ENCODE measurements at regions not wholly inside any gene's neighbourhood (a gene's known extent, or its start where the extent isn't known, plus 50 kb on each side); places are given as distances from the start of the nearest gene placed in this dataset.
"Not testable (repeated sequence)": the region's sequence is repeated elsewhere in the genome, so short reads cannot be mapped to it uniquely, and the experiment has no call there.

DNA sequence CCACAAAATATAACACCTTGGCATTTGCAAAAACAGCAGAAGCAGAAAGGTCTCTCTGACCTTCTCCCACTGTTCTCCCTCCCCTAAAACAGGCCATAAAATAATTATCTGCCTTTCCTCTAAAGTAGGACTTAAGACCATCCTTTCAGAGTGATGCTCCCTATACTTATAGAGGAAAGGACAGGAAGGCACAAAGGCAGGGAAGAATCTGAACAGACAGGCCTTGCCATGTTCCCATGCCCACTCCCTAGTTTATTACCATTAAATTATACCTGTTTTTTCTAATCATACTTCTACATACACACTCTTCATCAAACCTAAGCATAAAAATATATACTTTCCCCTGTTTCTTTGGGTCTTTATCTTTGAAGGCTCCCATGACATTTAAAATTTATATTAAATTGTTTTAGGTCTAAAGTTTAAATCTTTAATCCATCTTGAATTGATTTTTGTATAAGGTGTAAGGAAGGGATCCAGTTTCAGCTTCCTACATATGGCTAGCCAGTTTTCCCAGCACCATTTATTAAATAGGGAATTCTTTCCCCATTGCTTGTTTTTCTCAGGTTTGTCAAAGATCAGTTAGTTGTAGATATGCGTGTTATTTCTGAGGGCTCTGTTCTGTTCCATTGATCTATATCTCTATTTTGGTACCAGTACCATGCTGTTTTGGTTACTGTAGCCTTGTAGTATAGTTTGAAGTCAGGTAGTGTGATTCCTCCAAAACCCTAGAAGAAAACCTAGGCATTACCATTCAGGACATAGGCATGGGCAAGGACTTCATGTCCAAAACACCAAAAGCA is 755.8 kb upstream of the ADGRB3 start:
- DNase-seq (ENCODE audit: low read depth, low spot score), result not testable (repeated sequence)

DNA sequence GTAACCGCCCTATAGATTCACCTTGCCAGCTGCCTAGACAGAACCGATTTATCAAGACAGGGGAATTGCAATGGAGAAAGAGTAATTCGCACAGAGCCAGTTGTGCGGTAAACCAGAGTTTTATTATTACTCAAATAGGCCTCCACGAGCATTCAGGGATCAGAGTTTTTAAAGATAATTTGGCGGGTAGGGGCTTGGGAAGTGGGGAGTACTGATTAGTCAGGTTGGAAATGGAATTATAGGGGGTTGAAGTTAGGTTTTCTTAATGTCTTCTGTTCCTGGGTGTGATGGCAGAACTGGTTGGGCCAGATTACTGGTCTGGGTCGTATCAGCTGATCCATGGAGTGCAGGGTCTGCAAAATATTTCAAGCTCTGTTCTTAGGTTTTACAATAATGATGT is 756.9 kb upstream of the ADGRB3 start:
- not testable (repeated sequence) for DNase-seq (ENCODE audit: low read depth, low spot score)

DNA sequence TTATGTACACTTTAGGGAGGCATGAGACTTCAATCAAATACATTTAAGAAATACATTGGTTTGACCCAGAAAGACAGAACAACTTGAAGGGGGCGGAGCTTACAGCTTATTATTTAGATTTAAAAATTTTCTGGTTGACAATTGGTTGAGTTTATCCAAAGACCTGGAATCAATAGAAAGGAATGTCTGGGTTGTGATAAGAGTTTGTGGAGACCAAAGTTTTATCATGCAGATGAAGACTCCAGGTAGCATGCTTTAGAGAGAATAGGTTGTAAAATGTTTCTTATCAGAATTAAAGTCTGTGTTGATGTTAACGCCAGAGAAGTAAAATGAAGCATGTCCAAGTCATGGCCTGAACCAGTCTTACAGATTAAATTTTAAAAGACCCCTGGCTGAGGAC is 757.8 kb upstream of the ADGRB3 start:
- DNase-seq (ENCODE audit: low read depth, low spot score), result no peak

DNA sequence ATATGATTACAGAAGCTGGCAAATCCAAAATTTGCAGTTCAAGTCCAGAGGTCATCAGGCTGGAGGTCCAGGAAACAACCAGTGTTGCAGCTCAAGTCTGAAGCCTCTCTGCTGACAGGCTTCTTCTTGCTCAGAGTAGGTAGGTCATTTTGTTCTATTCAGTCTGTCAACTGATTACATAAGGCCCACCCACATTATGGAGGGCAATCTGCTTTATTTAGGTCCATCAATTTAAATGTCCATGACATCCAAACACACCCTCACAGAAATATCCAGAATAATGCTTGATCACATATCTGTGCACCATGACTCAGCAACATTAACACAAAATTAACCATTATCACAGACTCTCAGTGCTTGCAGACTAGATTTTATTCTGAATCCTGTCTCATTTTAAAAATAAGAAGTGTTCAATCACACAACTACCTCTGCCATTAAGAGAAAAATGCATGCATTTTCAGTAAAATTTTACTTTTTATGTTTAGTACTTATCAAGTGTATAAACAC is 759.2 kb upstream of the ADGRB3 start:
- DNase-seq (ENCODE audit: low read depth, low spot score), result no peak

DNA sequence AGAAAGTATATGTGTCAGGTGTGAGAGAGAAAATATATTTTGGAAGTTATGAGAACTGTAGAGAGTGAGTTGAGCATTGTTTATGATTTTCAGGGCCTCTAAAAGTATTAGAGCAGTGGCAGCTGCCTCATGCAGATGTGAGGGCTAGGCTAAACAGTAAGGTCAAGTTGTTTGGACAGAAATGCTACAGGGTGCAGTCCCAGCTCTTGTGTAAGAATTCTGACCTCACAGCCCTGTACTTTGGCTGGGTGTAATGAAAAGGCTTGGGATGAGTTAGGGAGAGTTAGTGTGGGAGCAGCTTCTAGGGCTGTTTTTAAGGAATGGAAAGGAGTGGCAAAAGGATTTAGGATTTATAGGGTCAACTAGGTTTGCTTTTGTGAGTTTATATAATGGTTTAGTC is 764.8 kb upstream of the ADGRB3 start:
- no peak for DNase-seq (ENCODE audit: low read depth, low spot score)

DNA sequence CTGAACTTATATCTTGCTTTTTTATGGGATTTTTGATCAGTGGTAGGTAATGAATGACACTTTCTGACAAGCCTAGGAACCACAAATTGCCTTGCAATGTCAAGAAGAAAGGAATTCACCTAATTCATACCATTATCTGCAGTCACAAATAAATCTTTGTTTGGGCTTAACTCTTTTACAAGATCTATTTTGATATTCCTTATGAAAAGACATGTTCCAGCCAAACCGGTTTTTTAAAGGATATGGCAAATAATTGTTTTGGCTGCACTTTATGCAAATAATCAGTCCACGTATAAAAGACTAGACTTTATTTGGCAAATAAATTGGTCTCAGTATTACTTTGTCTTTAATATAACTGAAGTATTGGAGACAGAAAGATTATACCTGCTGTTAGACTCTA is 771.7 kb upstream of the ADGRB3 start:
- no peak for DNase-seq (ENCODE audit: low read depth, low spot score)

DNA sequence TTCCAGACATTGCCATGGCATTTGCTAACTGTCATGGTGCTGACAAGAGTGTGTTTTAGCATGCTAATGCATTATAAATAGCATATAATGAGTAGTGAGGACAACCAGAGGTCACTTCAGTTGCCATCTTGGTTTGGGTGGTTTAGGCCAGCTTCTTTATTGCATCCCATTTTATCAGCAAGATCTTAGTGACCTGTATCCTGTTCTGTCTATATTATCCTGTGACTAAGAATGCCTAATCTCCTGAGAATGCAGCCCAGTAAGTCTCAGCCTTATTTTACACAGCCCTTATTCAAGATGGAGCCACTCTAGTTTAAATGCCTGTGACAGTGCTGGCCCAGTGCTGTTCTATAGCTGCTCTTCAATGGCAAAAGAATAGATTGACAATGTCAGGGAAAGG is 781.0 kb upstream of the ADGRB3 start:
- no peak for DNase-seq (ENCODE audit: low read depth, low spot score)

DNA sequence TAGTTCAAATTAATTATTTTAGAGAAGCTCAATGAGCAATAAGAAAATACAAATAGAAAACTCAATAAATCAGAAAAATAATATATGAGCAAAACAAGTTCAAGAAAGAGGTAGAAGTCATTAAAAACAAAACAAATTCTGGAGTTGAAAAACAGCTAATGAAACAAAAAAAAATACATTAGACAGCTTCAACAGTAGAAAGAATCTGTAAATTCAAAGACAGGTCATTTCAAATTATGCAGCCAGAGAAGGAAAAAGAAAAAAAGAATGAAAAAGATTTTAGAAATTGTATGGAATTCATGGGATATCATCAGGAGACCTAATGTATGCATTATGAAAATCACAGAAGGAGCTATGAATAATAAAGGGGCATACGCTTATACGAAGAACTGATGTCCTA is 795.3 kb upstream of the ADGRB3 start:
- no peak for DNase-seq (ENCODE audit: low read depth, low spot score)

DNA sequence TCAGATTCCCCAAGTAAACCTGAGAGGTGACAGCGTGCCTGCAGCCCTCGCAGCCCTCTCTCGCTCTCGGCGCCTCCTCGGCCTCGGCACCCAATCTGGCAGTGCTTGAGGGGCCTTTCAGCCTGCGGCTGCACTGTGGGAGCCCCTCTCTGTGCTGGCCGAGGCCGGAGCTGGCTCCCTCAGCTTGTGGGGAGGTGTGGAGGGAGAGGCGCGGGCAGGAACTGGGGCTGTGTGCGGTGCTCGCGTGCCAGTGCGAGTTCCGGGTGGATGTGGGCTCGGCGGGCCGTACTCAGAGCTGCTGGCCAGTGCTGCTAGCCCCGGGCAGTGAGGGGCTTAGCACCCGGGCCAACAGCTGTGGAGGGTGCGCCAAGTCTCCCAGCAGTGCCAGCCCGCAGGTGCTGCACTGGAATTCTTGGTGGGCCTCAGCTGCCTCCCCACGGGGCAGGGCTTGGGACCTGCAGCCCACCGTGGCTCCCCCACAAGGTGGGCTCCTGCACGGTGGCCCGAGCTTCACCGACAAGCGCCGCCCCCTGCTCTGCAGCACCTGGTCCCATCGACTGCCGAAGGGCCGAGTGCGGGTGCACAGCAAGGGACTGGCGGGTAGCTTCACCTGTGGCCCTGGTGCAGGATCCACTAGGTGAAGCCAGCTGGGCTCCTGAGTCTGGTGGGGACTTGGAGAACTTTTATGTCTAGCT is 809.7 kb upstream of the ADGRB3 start:
- DNase-seq (ENCODE audit: low read depth, low spot score), result no peak

DNA sequence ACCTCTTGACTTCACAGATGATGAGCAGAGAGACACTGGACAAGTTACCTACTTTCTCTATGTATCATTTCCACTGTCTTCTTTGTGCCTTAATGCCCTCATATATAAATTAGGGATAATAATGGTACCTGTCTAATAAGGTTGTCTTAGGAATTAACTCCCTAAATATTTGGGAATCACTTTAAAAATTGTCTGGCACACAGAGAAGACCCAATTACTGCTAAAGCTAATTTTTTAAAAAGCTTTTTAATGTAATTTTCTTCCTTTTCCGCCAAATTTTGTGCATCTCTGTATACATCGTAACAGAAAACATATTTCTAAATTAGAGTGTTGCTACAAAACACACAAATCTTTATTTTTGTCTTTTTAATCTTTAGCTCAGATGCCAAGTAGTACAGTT is 816.8 kb upstream of the ADGRB3 start:
- no peak for DNase-seq (ENCODE audit: low read depth, low spot score)

DNA sequence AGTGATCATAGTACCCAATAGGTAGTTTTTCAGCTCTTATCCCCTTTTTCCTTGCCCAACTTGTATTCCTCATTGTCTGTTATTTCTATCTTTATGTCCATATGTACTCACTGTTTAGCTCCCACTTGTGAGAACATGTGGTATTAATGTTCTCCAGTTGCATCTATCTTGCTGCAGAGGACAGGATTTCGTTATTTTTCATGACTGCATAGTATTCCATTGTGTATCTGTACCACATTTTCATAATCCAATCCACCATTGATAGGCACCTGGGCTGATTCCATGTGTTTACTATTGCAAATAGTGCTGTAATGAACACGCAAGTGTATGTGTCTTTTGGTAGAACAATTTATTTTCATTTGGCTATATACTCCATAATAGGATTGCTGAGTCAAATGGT is 819.5 kb upstream of the ADGRB3 start:
- no peak for DNase-seq (ENCODE audit: low read depth, low spot score)

DNA sequence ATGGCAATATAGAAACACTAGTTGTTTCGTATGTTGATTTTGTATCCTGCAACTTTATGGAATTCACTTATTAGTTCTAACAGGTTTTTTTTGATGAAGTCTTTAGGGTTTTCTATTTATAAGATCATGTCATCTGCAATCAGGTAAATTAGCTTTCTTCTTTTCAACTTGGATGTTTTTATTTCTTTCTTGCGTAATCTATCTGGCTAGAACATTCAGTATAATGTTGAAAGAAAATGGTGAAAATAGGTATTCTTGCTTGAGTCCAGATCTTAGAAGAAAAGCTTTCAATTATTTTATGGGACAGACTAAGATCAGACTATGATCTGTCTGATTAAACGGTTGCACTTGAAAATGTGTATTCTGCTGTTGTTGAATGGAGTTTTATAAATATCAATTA is 820.8 kb upstream of the ADGRB3 start:
- DNase-seq (ENCODE audit: low read depth, low spot score), result no peak

DNA sequence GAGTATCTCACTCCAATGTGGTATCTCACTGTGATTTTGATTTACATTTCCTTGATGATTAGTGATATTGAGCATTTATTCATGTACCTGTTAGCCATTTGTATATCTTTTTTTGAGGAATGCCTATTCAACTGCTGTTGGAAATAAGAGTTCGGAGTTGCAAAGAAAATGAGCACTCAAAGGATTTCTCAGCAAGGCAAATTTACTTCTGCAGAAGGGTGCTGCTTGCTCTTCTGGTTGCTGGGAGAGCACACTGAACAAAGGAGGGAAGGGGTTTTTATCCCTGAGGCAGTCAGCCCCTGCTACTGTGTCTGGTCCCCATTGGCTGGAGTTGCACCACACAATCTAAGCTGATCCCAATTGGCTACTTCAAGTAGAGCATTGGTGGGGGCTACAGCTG is 822.4 kb upstream of the ADGRB3 start:
- DNase-seq (ENCODE audit: low read depth, low spot score), result no peak

DNA sequence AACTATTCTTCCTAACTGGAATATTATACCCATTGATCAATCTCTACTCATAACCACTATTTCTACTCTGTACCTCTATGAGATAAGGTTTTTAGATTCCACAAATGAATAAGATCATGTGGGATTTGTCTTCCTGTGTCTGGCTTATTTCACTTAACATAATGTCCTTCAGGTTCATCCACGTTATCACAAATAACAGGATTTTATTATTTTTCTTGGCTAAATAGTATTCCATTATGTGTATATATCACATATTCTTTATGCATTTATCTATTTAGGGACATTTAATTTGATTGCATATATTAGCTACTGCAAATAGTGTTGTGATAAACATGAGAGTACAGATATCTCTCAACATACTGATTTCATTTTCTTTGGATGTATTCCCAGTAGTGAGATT is 823.0 kb upstream of the ADGRB3 start:
- DNase-seq (ENCODE audit: low read depth, low spot score), result no peak

DNA sequence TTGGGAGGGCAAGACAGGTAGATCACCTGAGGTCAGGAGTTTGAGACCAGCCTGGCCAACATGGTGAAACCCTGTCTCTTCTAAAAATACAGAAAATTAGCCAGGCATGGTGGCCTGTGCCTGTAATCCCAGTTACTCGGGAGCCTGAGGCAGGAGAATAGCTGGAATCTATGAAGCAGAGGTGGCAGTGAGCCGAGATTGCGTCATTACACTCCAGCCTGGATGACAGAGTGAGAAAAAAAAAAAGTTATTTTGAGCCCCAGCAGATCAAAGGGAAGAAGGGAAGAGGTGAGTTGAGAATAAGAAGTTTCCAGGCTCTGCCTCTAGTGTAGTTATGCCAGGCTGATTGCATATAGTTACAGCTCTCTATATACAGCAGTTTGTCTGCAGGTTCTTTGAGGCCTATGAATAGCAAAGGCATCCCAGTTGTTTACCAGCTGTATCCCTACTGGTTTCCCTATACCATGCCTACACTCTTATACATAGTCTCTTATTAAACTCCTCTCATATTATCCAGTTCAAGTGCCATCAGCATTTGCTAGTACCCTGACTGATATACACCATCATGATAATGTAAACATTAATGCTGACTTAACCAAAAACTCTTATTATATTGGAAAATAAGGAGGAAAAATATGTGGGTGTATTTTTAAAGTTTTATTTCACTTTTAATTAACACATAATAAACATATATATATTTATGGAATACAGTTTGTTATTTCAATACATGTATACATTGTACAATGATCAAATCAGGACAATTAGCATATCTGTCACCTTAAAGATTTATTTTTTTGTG is 823.6 kb upstream of the ADGRB3 start:
- DNase-seq (ENCODE audit: low read depth, low spot score), result no peak

DNA sequence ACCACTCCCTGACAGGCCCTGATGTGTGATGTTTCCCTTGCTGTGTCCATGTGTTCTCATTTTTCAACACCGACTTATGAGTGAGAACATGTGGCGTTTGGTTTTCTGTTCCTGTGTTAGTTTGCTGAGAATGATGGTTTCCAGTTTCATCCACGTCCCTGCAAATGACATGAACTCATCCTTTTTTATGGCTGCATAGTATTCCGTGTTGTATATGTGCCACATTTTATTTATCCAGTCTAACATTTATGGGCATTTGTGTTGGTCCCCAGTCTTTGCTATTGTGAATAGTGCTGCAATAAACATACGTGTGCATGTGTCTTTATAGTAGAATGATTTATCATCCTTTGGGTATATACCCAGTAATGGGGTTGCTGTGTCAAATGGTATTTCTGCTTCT is 830.3 kb upstream of the ADGRB3 start:
- not testable (repeated sequence) for DNase-seq (ENCODE audit: low read depth, low spot score)

DNA sequence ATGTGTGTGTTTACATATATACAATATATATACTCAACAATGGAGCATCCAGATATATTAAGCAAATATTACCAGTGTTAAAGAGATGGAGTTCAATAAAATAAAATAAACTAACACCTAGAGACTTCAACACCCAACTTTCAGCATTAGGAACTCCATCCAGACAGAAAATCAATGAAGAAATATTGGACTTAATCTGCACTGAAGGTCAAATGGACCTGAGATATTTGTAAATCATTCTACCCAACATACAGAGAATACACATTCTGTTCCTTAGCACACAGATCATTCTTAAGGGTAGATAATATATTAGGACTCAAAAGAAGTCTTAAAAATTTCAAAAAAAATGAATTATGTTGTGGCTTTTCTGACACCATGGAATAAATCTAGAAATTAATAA is 832.3 kb upstream of the ADGRB3 start:
- no peak for DNase-seq (ENCODE audit: low read depth, low spot score)

DNA sequence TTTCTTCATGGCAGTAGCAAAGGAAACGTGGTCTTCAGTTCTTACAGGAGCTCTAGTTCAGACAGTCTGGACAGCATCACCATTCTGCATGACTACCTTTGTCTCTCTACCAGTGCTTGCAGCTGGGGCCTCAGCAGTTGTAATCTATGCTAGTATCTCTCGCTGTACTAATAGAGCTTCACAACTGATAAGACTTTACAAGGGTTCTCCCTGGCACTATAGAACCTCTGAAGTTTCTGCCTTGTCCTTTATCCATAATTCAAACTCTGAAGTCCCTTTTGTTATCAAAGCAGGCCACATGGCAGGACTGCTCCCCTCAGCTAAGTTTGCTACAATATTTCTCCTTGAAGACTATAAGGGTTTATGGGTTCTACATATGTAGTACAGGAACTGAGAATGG is 842.1 kb upstream of the ADGRB3 start:
- DNase-seq (ENCODE audit: low read depth, low spot score), result no peak

DNA sequence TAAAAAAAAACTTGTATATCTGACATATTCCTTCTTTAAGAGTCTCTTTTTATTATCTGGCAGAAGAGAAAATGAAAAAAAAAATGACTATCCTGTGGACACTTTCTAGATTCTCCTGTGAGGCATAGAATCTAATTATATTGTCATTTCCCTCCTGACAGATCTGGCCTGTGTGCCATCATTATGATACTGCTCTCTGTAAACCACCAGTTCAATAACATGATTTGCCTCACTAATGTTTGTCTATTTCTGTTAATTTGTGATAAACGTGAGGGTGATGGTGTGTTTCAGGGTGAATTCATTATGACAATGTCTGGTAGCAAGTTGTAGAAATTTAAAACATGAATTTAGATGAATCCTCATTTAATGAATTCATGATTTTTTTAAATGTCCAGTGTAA is 844.5 kb upstream of the ADGRB3 start:
- no peak for DNase-seq (ENCODE audit: low read depth, low spot score)

DNA sequence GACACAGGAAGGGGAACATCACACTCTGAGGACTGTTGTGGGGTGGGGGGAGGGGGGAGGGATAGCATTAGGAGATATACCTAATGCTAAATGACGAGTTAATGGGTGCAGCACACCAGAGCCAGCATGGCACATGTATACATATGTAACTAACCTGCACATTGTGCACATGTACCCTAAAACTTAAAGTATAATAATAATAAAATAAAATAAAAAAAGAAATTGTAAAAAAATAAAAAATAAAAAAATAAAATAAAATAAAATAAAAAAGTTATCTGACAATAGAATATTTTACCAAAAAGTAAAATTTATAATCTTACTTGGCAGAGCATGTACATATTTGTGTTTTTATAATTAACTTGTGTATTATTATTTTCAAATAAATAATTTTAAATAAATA is 848.0 kb upstream of the ADGRB3 start:
- DNase-seq (ENCODE audit: low read depth, low spot score), result not testable (repeated sequence)

DNA sequence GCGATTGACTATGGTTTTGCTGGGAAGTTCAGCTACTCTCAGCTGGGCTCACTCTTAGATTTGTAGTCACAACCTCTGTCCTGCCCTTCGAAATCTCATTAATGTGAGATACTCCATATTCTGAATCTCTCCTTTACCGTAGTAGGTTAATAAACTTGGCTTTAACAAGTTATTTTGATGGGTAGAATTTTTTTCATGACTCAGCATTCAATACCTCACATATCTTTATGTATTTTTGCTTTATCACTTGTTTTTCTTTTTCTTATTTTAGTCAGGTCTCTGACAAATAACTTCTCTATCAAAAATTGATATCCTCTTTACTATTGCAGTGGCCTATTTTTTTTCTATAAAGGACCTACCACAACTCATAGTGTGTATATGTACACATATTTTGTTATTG is 855.2 kb upstream of the ADGRB3 start:
- DNase-seq (ENCODE audit: low read depth, low spot score), result no peak

DNA sequence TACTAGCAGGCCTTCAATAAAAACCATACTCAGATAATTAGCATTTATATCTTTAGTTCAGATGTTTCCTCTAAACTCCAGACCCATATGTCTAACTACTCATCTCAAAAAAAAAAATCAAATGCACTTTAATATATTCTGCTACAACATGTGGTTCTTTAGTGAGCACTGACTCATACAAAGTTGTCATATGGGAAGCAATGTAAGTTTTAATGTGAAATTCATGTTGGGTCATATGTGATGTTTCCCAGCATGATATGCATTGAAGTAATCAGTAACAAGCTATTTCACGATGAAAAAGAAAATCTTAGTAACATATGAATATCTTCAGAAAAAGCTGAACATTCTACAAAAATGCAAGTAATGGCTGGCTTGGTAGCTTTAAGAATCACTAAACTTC is 859.7 kb upstream of the ADGRB3 start:
- DNase-seq (ENCODE audit: low read depth, low spot score), result no peak
